ENCODE measurements at regions not wholly inside any gene's neighbourhood (a gene's known extent, or its start where the extent isn't known, plus 50 kb on each side); places are given as distances from the start of the nearest gene placed in this dataset.

DNA sequence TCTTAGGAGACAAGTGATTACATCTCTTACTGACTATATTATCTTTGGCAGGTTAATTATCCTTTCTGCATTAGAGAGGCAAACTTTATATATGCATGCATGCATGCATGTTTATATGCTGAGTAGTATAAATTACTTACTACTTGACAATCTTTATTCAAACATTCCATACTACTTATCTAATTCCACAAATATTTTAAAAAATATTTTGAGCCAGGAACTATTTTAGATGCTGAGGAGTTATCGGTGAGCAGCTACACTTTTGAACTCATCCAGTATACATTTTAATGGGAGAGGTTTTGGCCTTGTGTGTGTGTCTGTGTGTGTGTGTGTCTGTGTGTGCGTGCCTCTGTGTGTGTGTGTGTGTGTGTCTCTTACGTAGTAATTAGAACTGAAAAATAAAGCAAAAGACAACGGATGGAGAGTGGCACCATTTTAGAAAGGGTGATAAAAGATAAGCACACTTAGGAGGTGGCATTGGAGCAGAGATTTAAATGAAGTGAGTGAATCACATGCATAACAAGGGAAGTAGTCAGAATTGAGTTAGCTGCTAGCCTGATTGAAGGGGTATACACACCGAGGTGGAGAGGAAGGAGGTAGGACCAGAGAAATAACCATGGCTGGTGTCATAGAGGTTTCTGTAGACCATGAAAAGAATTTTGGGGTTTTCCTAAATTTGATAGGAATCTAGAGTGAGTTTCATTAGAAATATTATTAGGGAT, 1488.4 kb downstream of the MRPL39 start:
- TF ChIP-seq RFX5 (IDR thresholded peaks at IDR 0.05) (no peak), CHD4 (IDR thresholded peaks at IDR 0.05; ENCODE audit: borderline replicate concordance) (no peak), HDAC2 (IDR thresholded peaks at IDR 0.05) (no peak), RCOR1 (IDR thresholded peaks at IDR 0.05; ENCODE audit: low read depth, low read length) (no peak), POLR2A (IDR thresholded peaks at IDR 0.05; ENCODE audit: low read length) (no peak), EP300 (IDR thresholded peaks at IDR 0.05) (no peak), RARB (CRISPR knock-in tag; IDR thresholded peaks at IDR 0.05) (no peak)
- TF ChIP-seq, protein P1, sequence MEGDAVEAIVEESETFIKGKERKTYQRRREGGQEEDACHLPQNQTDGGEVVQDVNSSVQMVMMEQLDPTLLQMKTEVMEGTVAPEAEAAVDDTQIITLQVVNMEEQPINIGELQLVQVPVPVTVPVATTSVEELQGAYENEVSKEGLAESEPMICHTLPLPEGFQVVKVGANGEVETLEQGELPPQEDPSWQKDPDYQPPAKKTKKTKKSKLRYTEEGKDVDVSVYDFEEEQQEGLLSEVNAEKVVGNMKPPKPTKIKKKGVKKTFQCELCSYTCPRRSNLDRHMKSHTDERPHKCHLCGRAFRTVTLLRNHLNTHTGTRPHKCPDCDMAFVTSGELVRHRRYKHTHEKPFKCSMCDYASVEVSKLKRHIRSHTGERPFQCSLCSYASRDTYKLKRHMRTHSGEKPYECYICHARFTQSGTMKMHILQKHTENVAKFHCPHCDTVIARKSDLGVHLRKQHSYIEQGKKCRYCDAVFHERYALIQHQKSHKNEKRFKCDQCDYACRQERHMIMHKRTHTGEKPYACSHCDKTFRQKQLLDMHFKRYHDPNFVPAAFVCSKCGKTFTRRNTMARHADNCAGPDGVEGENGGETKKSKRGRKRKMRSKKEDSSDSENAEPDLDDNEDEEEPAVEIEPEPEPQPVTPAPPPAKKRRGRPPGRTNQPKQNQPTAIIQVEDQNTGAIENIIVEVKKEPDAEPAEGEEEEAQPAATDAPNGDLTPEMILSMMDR (IDR thresholded peaks at IDR 0.05): no peak
- TF ChIP-seq, protein P2, sequence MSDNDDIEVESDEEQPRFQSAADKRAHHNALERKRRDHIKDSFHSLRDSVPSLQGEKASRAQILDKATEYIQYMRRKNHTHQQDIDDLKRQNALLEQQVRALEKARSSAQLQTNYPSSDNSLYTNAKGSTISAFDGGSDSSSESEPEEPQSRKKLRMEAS (IDR thresholded peaks at IDR 0.05): no peak

All from A549 (cell line).